ENCODE measurements at regions not wholly inside any gene's neighbourhood (a gene's known extent, or its start where the extent isn't known, plus 50 kb on each side); places are given as distances from the start of the nearest gene placed in this dataset.

GRCh38 chr12:53807322-53807860 is 55.6 kb upstream of the CISTR start:
- intact Hi-C loops (cut with DNase I, micrococcal nuclease), result no loop called here
- H3K36me3 ChIP-seq (ENCODE audit: low read depth), result no peaks in the 10 kb centered on the region
- H3K4me1 ChIP-seq (ENCODE audit: low read depth), result no peaks in the 10 kb centered on the region
- TF ChIP-seq CTCF (IDR thresholded peaks at IDR 0.05), result no peak
- no peaks in the 10 kb centered on the region for H3K9me3 ChIP-seq
- no peak overlapping the region for H3K4me3 ChIP-seq
- no peak for ATAC-seq
- DNase-seq, result no peak

GRCh38 chr12:53808023-53808705 is 56.4 kb upstream of the CISTR start:
- intact Hi-C loops (cut with DNase I, micrococcal nuclease), result no loop called here
- no peak for TF ChIP-seq CTCF (IDR thresholded peaks at IDR 0.05)
- H3K9me3 ChIP-seq, result no peaks in the 10 kb centered on the region
- H3K4me1 ChIP-seq (ENCODE audit: low read depth), result no peaks in the 10 kb centered on the region
- no peak overlapping the region for H3K4me3 ChIP-seq
- DNase-seq, result no peak
- H3K36me3 ChIP-seq (ENCODE audit: low read depth), result no peaks in the 10 kb centered on the region
- no peak for ATAC-seq

GRCh38 chr12:53809005-53809404 is 57.2 kb upstream of the CISTR start:
- DNase-seq, result no peak
- no peak for ATAC-seq
- Histone ChIP-seq H3K4me1 (ENCODE audit: low read depth) (no peaks in the 10 kb centered on the region), H3K9me3 (no peaks in the 10 kb centered on the region), H3K4me3 (no peak overlapping the region), H3K36me3 (ENCODE audit: low read depth) (no peaks in the 10 kb centered on the region)
- intact Hi-C loops (cut with DNase I, micrococcal nuclease), result no loop called here
- TF ChIP-seq CTCF (IDR thresholded peaks at IDR 0.05), result no peak

GRCh38 chr12:53810950-53811349 is 59.2 kb upstream of the CISTR start:
- Histone ChIP-seq H3K4me1 (ENCODE audit: low read depth) (no peaks in the 10 kb centered on the region), H3K9me3 (no peaks in the 10 kb centered on the region), H3K36me3 (ENCODE audit: low read depth) (no peaks in the 10 kb centered on the region), H3K4me3 (no peak overlapping the region)
- DNase-seq, result no peak
- no peak for TF ChIP-seq CTCF (IDR thresholded peaks at IDR 0.05)
- intact Hi-C loops (cut with DNase I, micrococcal nuclease), result no loop called here
- ATAC-seq, result no peak

- intact Hi-C loops (cut with DNase I, micrococcal nuclease), result no loop called here
- DNase-seq (no peak), ATAC-seq (no peak)
- H3K4me3 ChIP-seq, result no peak overlapping the region
- H3K9me3 ChIP-seq, result no peaks in the 10 kb centered on the region
- no peaks in the 10 kb centered on the region for H3K36me3 ChIP-seq (ENCODE audit: low read depth)
- TF ChIP-seq CTCF (IDR thresholded peaks at IDR 0.05), result no peak
- H3K4me1 ChIP-seq (ENCODE audit: low read depth), result no peaks in the 10 kb centered on the region
Measured at GRCh38 chr12:53811606-53812005, 59.8 kb upstream of the CISTR start.

All from mucosa of descending colon (tissue), 3 donors.